Heart right ventricle (tissue), 16 donors: ENCODE measurements at regions not wholly inside any gene's neighbourhood (a gene's known extent, or its start where the extent isn't known, plus 50 kb on each side); places are given as distances from the start of the nearest gene placed in this dataset.

Experiments
- ATAC-seq, 8 donors: fragments of 200-7000 bp; cut with Tn5 transposase; one replicate each; pipeline ENCODE4 v1.9.1; 2020; ENCODE audit warnings: mild to moderate bottlenecking in 8 of 8, moderate library complexity in 8 of 8, moderate number of reproducible peaks in 1 of 8
- DNase-seq, 2 donors: peaks; one replicate each; pipeline ENCODE4 v3.0.0-alpha.2; 2020
- H3K27ac ChIP-seq, 10 donors: fragments of 200-600 bp; sonication (generic) in 2 of 10; one replicate each; pipeline versions ENCODE4 v1.5.0 to v1.8.0; 2020 to 2022; ENCODE audit warnings: mild to moderate bottlenecking in 3 of 10
- H3K27me3 ChIP-seq, 7 donors: fragments of 200-600 bp; one replicate each; pipeline ENCODE4 v1.8.0; 2021 to 2022; ENCODE audit warnings: mild to moderate bottlenecking in 2 of 7
- H3K36me3 ChIP-seq, 9 donors: fragments of 200-600 bp; sonication (generic) in 1 of 9; one replicate each; pipeline versions ENCODE4 v1.5.0 to v1.8.0; 2020 to 2022; ENCODE audit warnings: mild to moderate bottlenecking in 2 of 9
- H3K4me1 ChIP-seq, 9 donors: fragments of 200-600 bp; sonication (generic) in 1 of 9; one replicate each; pipeline versions ENCODE4 v1.5.0 to v1.8.0; 2020 to 2022; ENCODE audit warnings: mild to moderate bottlenecking in 4 of 9
- H3K4me3 ChIP-seq, 10 donors: fragments of 200-600 bp; sonication (generic) in 2 of 10; one replicate each; pipeline versions ENCODE4 v1.5.0 to v1.8.0; 2020 to 2022; ENCODE audit warnings: mild to moderate bottlenecking in 7 of 10, moderate library complexity in 2 of 10
- H3K9me3 ChIP-seq, 11 donors: fragments of 200-600 bp in 10 of 11; sonication (generic) in 2 of 11; one replicate each; pipeline versions ENCODE4 v1.5.0 to v1.8.0; 2013 to 2022; ENCODE audit warnings: mild to moderate bottlenecking in 2 of 11, control low read depth in 1 of 11, moderate library complexity in 1 of 11
- WGBS, 2 donors: extraction: QIAGEN DNeasy Blood & Tissue Kit; methylation state at CpG; one replicate each; pipeline ENCODE4 v1.1.7; 2013; ENCODE audit warnings: inconsistent platforms in 1 of 2; 5-methylcytosine and 5-hydroxymethylcytosine counted together
- intact Hi-C, 10 donors: fragments of 100-400 bp; cut with DNase I; formaldehyde crosslinking; loops; one replicate each; pipeline versions ENCODE4 v1.11.1 to v1.14.2; 2022
- TF ChIP-seq, protein P1 (sequence below), 9 donors: fragments of 200-600 bp; sonication (generic) in 2 of 9; IDR thresholded peaks; one replicate each; pipeline versions ENCODE4 v1.5.0 to v1.8.0; 2021 to 2022; ENCODE audit warnings: antibody characterized with exemption in 9 of 9, mild to moderate bottlenecking in 5 of 9, moderate library complexity in 1 of 9
- donor health status: Arrhythmogenic right ventricular cardiomyopathy.
- donor health status: ischemic (EF 13 %, LVEDD 7.1; RV severe dilation, severe dysfunction).
- donor health status: healthy with polysubstance abuse.
- donor health status: DM: no; HTN: yes; CAD: no.
- donor health status: DM: no; HTN: no; CAD: no.
- donor health status: ischemic (EF 25% LVEDD 6.9; RV normal size, moderate dysfunction).
- donor health status: ischemic (EF 25% LVEDD 5.7; RV mildly dilated, moderate dysfunction).
- donor health status: healthy.
- donor health status: DM: yes; HTN: yes; CAD: no.
- donor health status: Ischemic cardiomyopathy.
- donor health status: ischemic (EF 35%, LVEDD 5.7; RV mildly dilated, moderate dysfunction).
- donor health status: nonischemic (EF 11% LVEDD 7.7; RV severe dilation, severe dysfunction).
- donor health status: DM: yes; HTN: yes; CAD: no.
- donor health status: PGD.
- donor health status: ischemic (EF 29% LVEDD 5.4; RV normal size, mild dysfunction).
- donor health status: nonischemic (EF 23%, LVEDD 6.1; RV moderate dilation, normal function).

DNA sequence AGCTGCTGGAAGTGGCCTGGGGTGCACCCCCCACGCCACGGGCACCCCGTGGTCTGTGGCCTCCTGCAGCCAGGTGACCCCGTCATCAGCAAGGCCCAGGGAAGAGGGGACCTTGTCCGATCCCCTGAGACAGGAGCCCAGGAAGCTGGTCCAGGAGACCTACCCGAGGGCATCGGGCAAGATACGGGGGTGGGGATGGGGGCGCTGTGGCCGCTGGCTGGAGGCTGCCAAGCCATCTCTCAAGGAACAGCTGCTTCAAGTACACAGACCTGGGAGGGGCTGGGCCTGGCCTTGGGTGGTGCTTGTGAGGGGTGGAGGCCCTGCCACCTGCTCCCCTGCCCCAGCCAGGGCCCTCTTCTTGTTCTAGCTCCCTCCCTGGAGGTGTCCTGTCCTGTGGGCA lies 1272.1 kb downstream of the BRD1 start:
- intact Hi-C loops, result no loop called here
- peaks cover 4 to 57% (median 36%) of the 10 kb centered on the region in 7 donors for H3K27me3 ChIP-seq
- no peaks in the 10 kb centered on the region for H3K4me1 ChIP-seq
- TF ChIP-seq, protein P1, sequence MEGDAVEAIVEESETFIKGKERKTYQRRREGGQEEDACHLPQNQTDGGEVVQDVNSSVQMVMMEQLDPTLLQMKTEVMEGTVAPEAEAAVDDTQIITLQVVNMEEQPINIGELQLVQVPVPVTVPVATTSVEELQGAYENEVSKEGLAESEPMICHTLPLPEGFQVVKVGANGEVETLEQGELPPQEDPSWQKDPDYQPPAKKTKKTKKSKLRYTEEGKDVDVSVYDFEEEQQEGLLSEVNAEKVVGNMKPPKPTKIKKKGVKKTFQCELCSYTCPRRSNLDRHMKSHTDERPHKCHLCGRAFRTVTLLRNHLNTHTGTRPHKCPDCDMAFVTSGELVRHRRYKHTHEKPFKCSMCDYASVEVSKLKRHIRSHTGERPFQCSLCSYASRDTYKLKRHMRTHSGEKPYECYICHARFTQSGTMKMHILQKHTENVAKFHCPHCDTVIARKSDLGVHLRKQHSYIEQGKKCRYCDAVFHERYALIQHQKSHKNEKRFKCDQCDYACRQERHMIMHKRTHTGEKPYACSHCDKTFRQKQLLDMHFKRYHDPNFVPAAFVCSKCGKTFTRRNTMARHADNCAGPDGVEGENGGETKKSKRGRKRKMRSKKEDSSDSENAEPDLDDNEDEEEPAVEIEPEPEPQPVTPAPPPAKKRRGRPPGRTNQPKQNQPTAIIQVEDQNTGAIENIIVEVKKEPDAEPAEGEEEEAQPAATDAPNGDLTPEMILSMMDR (IDR thresholded peaks at IDR 0.05), result no peak
- no peaks in the 10 kb centered on the region for H3K9me3 ChIP-seq
- no peak overlapping the region for H3K4me3 ChIP-seq
- no peaks in the 10 kb centered on the region for H3K36me3 ChIP-seq
- WGBS, 2 donors, result 76% methylated on average over 10 of the region's 10 CpGs
- H3K27ac ChIP-seq, result no peak overlapping the region
- DNase-seq (no peak), ATAC-seq (no peak)

- Histone ChIP-seq H3K36me3 (no peaks in the 10 kb centered on the region), H3K27ac (no peak overlapping the region), H3K4me1 (no peaks in the 10 kb centered on the region), H3K4me3 (no peak overlapping the region), H3K9me3 (no peaks in the 10 kb centered on the region), H3K27me3 (peaks cover 4 to 60% (median 34%) of the 10 kb centered on the region in 7 donors)
- DNase-seq (no peak), ATAC-seq (no peak)
- TF ChIP-seq, protein P1 (IDR thresholded peaks at IDR 0.05), result no peak
- 56 to 58% methylated on average over 22 of the region's 22 CpGs for WGBS, 2 donors
- intact Hi-C loops, result no loop called here
These were observed 1272.6 kb downstream of the BRD1 start for GRCh38 chr22:48554893-48555572.

GRCh38 chr22:48553694-48554308 lies 1273.9 kb downstream of the BRD1 start:
- no peaks in the 10 kb centered on the region for H3K36me3 ChIP-seq
- ATAC-seq (no peak), DNase-seq (no peak)
- H3K4me1 ChIP-seq, result no peaks in the 10 kb centered on the region
- TF ChIP-seq, protein P1 (IDR thresholded peaks at IDR 0.05), result no peak
- intact Hi-C loops, result no loop called here
- H3K4me3 ChIP-seq, result no peak overlapping the region
- H3K27ac ChIP-seq, result no peak overlapping the region
- WGBS, 2 donors, result 77 to 83% methylated on average over 22 of the region's 22 CpGs
- no peaks in the 10 kb centered on the region for H3K9me3 ChIP-seq
- H3K27me3 ChIP-seq, result peaks cover 4 to 57% (median 31%) of the 10 kb centered on the region in 7 donors

DNA sequence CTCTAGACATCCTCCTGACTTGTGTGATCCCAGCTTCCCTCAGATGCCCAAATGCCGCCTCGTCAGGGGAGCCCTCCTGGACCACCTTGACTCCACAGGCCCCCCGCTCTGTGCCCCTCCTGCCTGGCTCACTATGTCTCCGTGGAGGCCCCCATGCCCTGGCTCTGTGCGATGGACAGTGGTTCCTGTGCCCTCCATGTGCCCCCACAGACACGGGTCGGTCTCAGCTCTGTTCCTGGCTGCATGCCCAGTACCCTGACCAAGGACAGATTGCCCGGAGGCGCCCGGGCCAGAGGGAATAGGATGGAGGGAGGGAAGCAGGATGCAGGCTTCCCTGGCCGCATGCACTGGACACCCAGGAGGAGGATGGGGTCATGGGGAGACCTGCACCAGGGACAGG lies 1274.6 kb downstream of the BRD1 start:
- 57 to 60% methylated on average over 11 of the region's 11 CpGs for WGBS, 2 donors
- TF ChIP-seq, protein P1 (IDR thresholded peaks at IDR 0.05), result no peak
- Histone ChIP-seq H3K4me1 (no peaks in the 10 kb centered on the region), H3K9me3 (no peaks in the 10 kb centered on the region), H3K4me3 (no peak overlapping the region), H3K36me3 (no peaks in the 10 kb centered on the region), H3K27me3 (peaks cover 4 to 62% (median 31%) of the 10 kb centered on the region in 7 donors), H3K27ac (no peak overlapping the region)
- DNase-seq (no peak), ATAC-seq (no peak)
- intact Hi-C loops, result no loop called here
